ENCODE measurements at regions not wholly inside any gene's neighbourhood (a gene's known extent, or its start where the extent isn't known, plus 50 kb on each side); places are given as distances from the start of the nearest gene placed in this dataset.

- TF ChIP-seq CEBPB (IDR thresholded peaks at IDR 0.05; ENCODE audit: low read depth) (no peak), CTCF (IDR thresholded peaks at IDR 0.05 in 2 of 3, conservative IDR thresholded peaks at IDR 0.05 in 1 of 3; ENCODE audit: borderline replicate concordance in 1 of 3, insufficient read depth in 1 of 3, low read depth in 2 of 3, low read length in 2 of 3) (no peak), EZH2 (IDR thresholded peaks at IDR 0.05) (no peak), EGR1 (IDR thresholded peaks at IDR 0.05; ENCODE audit: low read depth) (no peak), ZFX (IDR thresholded peaks at IDR 0.05) (no peak), POLR2A (IDR thresholded peaks at IDR 0.05; ENCODE audit: borderline replicate concordance, extremely low read depth, insufficient read depth, insufficient read length) (no peak), YY1 (IDR thresholded peaks at IDR 0.05; ENCODE audit: extremely low read depth, insufficient replicate concordance, low read depth, low read length) (no peak), SP1 (IDR thresholded peaks at IDR 0.05; ENCODE audit: low read depth) (no peak), RAD21 (IDR thresholded peaks at IDR 0.05; ENCODE audit: low read depth) (no peak), POLR2AphosphoS5 (IDR thresholded peaks at IDR 0.05; ENCODE audit: low read depth, low read length) (no peak), SIN3A (IDR thresholded peaks at IDR 0.05; ENCODE audit: low read depth) (no peak), EZH2phosphoT487 (IDR thresholded peaks at IDR 0.05; ENCODE audit: borderline replicate concordance) (no peak)
Observed at GRCh38 chr4:156578005-156578404, 393.6 kb downstream of the PDGFC start.

All from HCT116 (cell line).